ENCODE measurements at regions not wholly inside any gene's neighbourhood (a gene's known extent, or its start where the extent isn't known, plus 50 kb on each side); places are given as distances from the start of the nearest gene placed in this dataset.
"Not testable (repeated sequence)": the region's sequence is repeated elsewhere in the genome, so short reads cannot be mapped to it uniquely, and the experiment has no call there.

GRCh38 chrX:1700757-1701156 lies 85.9 kb downstream of the ASMT start:
- no peak for DNase-seq

GRCh38 chrX:1701396-1701901 lies 86.6 kb downstream of the ASMT start:
- DNase-seq, result not testable (repeated sequence)

DNA sequence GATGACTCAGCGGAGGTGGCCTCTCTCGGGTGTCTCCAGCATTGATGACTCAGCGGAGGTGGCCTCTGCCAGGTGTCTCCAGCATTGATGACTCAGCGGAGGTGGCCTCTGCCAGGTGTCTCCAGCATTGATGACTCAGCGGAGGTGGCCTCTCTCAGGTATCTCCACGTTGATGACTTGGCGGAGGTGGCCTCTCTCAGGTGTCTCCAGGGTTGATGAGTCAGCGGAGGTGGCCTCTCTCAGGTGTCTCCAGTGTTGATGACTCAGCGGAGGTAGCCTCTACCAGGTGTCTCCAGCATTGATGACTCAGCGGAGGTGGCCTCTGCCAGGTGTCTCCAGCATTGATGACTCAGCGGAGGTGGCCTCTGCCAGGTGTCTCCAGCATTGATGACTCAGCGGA lies 87.3 kb downstream of the ASMT start:
- DNase-seq, result not testable (repeated sequence)

- DNase-seq, result not testable (repeated sequence)
These were observed 87.7 kb downstream of the ASMT start for GRCh38 chrX:1702557-1702956.

DNA sequence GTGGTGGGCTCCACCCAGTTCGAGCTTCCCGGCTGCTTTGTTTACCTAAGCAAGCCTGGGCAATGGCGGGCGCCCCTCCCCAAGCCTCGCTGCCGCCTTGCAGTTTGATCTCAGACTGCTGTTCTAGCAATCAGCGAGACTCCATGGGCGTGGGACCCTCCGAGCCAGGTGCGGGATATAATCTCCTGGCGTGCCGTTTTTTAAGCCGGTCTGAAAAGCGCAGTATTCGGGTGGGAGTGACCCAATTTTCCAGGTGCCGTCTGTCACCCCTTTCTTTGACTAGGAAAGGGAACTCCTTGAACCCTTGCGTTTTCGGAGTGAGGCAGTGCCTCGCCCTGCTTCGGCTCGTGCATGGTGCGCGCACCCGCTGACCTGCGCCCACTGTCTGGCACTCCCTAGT lies 94.4 kb downstream of the ASMT start:
- DNase-seq, result not testable (repeated sequence)

GRCh38 chrX:1713296-1713695 lies 98.4 kb downstream of the ASMT start:
- DNase-seq, result no peak

DNA sequence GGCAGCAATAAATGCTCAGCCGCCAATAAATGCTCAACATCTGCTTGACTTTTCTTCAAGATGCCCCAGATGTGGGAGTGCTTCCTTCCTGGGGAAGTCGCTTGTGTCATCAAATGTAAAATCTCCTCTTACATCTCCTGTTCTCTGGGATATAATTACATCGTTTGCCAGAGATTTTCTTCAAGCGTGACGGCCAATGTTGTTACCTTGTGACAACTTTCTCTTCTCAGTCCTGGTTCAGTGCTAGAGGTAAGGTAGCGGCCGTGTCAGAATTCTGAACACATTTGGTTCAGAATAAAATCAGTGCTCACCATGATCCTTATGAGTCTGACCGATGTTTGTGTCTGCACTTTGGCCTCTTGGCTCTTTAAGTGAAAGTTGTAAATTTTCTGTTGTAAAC lies 102.5 kb downstream of the ASMT start:
- no peak for DNase-seq

GRCh38 chrX:1719270-1719669 lies 104.4 kb downstream of the ASMT start:
- DNase-seq, result no peak

DNA sequence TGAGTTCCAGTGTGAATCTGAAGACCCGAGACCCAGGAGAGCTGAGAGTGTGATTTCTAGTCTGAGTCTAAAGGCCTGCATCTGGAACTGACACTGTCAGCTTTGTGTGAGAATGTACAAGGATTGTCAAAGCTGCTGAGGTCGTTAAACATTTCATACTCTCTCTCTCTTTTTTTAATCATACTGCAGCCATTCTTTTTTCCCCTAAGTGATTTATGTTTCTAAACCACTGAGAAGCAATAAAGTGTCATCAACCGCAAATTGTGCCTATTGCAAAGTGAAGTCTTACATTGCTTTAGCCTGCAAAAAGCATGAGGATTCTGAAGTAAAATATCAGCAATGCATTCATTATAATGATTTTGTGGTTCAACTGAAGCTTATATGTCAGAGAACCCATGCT lies 106.0 kb downstream of the ASMT start:
- DNase-seq, result no peak

DNA sequence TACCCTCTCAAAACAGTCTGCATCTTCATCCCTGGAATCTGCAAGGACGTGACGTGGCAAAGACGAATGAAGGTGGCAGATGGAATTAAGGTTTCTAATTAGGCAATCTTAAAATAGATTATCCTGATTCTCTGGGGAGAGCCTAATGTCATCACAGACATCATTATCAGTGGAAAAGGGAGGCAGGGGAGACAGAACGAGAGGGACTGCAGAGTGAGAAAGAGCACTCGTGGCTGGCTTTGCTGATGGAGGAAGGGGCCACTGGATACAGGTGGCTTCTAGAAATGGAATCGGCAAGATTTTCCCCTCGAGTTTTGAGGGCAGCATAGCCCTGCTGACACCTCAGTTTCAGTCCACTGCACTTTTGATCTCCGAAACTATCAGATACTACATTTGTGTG lies 110.6 kb downstream of the ASMT start:
- DNase-seq, result no peak

DNA sequence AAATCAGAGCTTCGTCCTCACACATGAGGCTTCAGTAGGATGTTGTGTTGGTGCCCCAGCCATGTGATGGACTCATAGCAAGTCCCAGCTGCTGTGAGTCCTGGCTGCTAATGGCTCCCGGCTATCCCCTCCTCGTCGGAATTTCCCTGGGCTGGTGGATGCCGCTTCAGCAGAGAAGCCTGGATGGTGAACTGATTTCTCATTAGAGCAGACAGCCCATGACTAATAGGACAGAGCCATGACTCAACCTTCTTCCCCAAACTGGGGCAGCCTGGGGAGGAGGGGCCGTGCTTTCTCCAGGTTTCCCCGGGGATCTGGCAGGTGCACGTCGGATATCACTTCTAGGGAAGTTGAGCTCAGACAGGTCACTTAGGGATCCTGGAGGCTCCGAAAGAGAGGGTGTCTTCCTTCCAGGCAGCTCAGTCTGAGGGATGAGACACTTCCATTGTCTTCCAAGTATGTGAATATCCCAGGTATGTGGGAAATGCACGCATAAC lies 112.7 kb downstream of the ASMT start:
- no peak for DNase-seq

- no peak for DNase-seq
These were observed 119.9 kb downstream of the ASMT start for GRCh38 chrX:1734806-1735205.

DNA sequence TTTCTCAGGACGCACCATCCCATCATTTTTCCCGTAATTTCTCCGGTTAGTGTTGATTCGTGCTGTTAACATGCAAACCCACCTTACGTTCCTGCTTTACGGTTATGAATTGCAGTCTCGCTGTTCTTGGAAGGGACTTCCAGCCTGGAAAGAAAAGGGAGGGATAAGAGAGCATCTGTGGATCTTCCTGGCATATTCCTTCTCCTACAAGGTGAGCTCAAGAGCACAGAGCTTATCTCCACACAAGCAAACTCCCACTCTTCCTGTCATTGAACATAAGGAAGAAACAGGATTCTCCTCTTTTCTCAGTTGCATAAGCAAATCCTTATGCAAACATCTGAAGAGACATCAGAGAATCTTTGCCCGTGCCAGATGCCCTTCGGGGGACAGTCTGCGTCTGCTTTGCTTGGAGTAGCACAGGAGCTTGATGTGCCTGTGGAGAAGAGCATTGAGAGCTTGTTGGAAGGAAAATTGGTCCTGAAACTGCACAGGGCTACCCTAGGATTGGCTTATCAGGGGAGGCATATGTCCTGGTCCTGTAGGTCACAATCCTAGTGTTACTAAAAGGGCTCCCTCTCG lies 127.0 kb downstream of the ASMT start:
- no peak for DNase-seq

DNA sequence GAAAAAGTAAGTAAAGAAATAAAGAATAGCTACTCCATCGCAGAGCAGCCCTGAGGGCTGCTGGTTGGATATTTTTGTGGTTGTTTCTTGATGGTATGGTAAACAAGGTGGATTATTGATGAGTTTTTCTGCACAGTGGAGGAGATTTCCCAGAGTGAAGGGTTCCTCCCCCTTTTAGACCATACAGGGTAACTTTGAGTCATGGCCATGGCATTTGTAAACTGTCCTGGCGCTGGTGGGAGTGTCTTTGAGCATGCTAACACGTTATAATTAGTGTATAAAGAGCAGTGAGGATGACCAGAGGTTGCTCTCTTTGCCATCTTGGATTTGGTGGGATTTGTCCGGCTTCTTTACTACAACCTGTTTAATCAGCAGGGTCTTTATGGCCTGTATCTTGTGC lies 128.2 kb downstream of the ASMT start:
- no peak for DNase-seq

DNA sequence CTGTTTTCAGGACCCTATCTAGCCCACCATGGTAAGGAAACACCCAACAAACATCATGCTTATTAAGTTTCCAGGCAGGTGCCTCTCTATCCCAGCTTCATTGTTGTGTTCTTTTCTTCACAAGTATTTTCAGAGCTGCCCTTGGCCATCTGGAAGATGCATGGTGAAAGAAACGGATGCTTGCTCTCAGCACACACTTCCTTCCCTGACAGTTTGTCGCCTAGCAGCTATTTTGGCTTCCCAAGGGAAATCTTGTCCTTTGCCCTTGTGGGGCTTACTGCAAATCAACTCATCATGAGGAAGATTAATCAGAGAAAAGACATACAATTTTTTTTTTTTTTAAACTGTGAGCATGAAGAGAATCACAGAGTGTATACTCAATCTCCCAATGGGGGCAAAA lies 128.8 kb downstream of the ASMT start:
- DNase-seq, result no peak

- no peak for DNase-seq
These were observed 133.5 kb downstream of the ASMT start for GRCh38 chrX:1748408-1748807.

- DNase-seq, result no peak
These were observed 134.6 kb downstream of the ASMT start for GRCh38 chrX:1749499-1749898.

GRCh38 chrX:1750267-1750666 lies 135.4 kb downstream of the ASMT start:
- no peak for DNase-seq

- no peak for DNase-seq
These were observed 136.9 kb downstream of the ASMT start for GRCh38 chrX:1751781-1752180.

DNA sequence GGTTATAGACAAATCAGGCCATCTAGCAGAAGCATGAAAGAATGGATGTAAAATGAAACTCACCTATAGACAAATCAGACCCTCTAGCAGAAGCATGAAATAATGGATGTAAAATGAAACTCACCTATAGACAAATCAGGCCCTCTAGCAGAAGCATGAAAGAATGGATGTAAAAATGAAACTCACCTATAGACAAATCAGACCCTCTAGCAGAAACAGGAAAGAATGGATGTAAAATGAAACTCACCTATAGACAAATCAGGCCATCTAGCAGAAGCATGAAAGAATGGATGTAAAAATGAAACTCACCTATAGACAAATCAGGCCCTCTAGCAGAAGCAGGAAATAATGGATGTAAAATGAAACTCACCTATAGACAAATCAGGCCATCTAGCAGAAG lies 137.9 kb downstream of the ASMT start:
- not testable (repeated sequence) for DNase-seq

GRCh38 chrX:1754077-1754476 lies 139.2 kb downstream of the ASMT start:
- DNase-seq, result no peak

- DNase-seq, result no peak
These were observed 148.4 kb downstream of the ASMT start for GRCh38 chrX:1763294-1763693.

DNA sequence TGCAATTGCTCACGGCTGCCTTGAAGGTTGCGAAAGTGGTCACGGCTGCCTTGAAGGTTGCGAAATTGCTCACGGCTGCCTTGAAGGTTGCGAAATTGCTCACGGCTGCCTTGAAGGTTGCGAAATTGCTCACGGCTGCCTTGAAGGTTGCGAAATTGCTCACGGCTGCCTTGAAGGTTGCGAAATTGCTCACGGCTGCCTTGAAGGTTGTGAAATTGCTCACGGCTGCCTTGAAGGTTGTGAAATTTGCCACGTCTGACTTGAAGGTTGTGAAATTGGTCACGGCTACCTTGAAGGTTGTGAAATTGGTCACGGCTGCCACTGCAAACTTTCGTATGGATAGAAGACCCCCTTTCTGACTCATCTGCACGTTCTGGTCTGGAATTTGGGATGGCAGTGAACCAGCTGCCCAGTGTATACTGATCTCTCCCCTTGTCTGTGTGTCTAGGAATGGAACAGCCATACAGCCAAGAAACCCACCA lies 150.1 kb downstream of the ASMT start:
- DNase-seq, result not testable (repeated sequence)

GRCh38 chrX:1767026-1767425 lies 152.2 kb downstream of the ASMT start:
- DNase-seq, result no peak

Measured in muscle of arm (tissue), 1 donor.